SJCRH30 (cell line): ENCODE measurements at regions not wholly inside any gene's neighbourhood (a gene's known extent, or its start where the extent isn't known, plus 50 kb on each side); places are given as distances from the start of the nearest gene placed in this dataset.

Experiments
- DNase-seq, 2 experiments: peaks; one replicate each; pipeline ENCODE4 v3.0.0-alpha.2; 2015 to 2020
- H3K27ac ChIP-seq: fragments of 250-450 bp; sonication (Bioruptor Pico); 2 replicates; pipeline ENCODE4 v1.5.1; 2020; ENCODE audit warnings: mild to moderate bottlenecking, moderate library complexity
- H3K27me3 ChIP-seq: fragments of 250-450 bp; sonication (Bioruptor Pico); 2 replicates; pipeline ENCODE4 v1.5.1; 2020; ENCODE audit warnings: mild to moderate bottlenecking, moderate library complexity
- H3K36me3 ChIP-seq: fragments of 250-450 bp; sonication (Bioruptor Pico); 2 replicates; pipeline ENCODE4 v1.5.1; 2020; ENCODE audit warnings: mild to moderate bottlenecking, moderate library complexity
- H3K4me1 ChIP-seq: fragments of 250-450 bp; sonication (Bioruptor Pico); 2 replicates; pipeline ENCODE4 v1.5.1; 2020; ENCODE audit warnings: mild to moderate bottlenecking, moderate library complexity
- H3K4me3 ChIP-seq: fragments of 250-450 bp; sonication (Bioruptor Pico); 2 replicates; pipeline ENCODE4 v1.5.1; 2020; ENCODE audit warnings: mild to moderate bottlenecking, moderate library complexity
- H3K9me3 ChIP-seq: fragments of 250-450 bp; sonication (Bioruptor Pico); replicated peaks from 2 replicates; pipeline ENCODE4 v1.5.1; 2020; ENCODE audit warnings: mild to moderate bottlenecking, moderate library complexity

- no peak for DNase-seq
- Histone ChIP-seq H3K36me3 (no peaks in the 10 kb centered on the region), H3K27me3 (no peaks in the 10 kb centered on the region; the same call in 1 of the 2 replicates), H3K4me3 (no peak overlapping the region), H3K4me1 (no peaks in the 10 kb centered on the region), H3K27ac (no peak overlapping the region), H3K9me3 (no peaks in the 10 kb centered on the region)
Measured at GRCh38 chr3:145124900-145125678, 1035.9 kb downstream of the PLOD2 start.

GRCh38 chr3:145133281-145133680 lies 1027.7 kb downstream of the PLOD2 start:
- no peaks in the 10 kb centered on the region for H3K9me3 ChIP-seq
- DNase-seq = peak in 1 of 2 experiments; percentile 4

GRCh38 chr3:145134738-145135137 lies 1026.2 kb downstream of the PLOD2 start:
- no peaks in the 10 kb centered on the region for H3K27me3 ChIP-seq
- H3K9me3 ChIP-seq = no peaks in the 10 kb centered on the region
- DNase-seq = no peak

More at GRCh38 chr3:145133281-145133680, 1027.7 kb downstream of the PLOD2 start:
- no peaks in the 10 kb centered on the region for H3K36me3 ChIP-seq
- H3K4me1 ChIP-seq = no peaks in the 10 kb centered on the region
- H3K27me3 ChIP-seq = no peaks in the 10 kb centered on the region
- no peak overlapping the region for H3K27ac ChIP-seq
- no peak overlapping the region for H3K4me3 ChIP-seq

GRCh38 chr3:145144361-145144760 lies 1016.6 kb downstream of the PLOD2 start:
- Histone ChIP-seq H3K27ac (no peak overlapping the region), H3K4me1 (no peaks in the 10 kb centered on the region)
- no peak for DNase-seq

More at GRCh38 chr3:145134738-145135137, 1026.2 kb downstream of the PLOD2 start:
- Histone ChIP-seq H3K4me3 (no peak overlapping the region), H3K27ac (no peak overlapping the region), H3K36me3 (no peaks in the 10 kb centered on the region), H3K4me1 (no peaks in the 10 kb centered on the region)

GRCh38 chr3:145145461-145145860 lies 1015.5 kb downstream of the PLOD2 start:
- Histone ChIP-seq H3K9me3 (no peaks in the 10 kb centered on the region), H3K4me1 (no peaks in the 10 kb centered on the region), H3K36me3 (no peaks in the 10 kb centered on the region), H3K4me3 (no peak overlapping the region), H3K27me3 (no peaks in the 10 kb centered on the region), H3K27ac (no peak overlapping the region)
- DNase-seq = no peak

More at GRCh38 chr3:145144361-145144760, 1016.6 kb downstream of the PLOD2 start:
- Histone ChIP-seq H3K27me3 (no peaks in the 10 kb centered on the region), H3K4me3 (no peak overlapping the region), H3K36me3 (no peaks in the 10 kb centered on the region), H3K9me3 (no peaks in the 10 kb centered on the region)

GRCh38 chr3:145159640-145160039 lies 1001.3 kb downstream of the PLOD2 start:
- Histone ChIP-seq H3K27ac (no peak overlapping the region), H3K27me3 (no peaks in the 10 kb centered on the region), H3K4me3 (no peak overlapping the region), H3K36me3 (no peaks in the 10 kb centered on the region), H3K4me1 (no peaks in the 10 kb centered on the region), H3K9me3 (no peaks in the 10 kb centered on the region)
- no peak for DNase-seq

GRCh38 chr3:145170121-145170520 lies 990.9 kb downstream of the PLOD2 start:
- Histone ChIP-seq H3K36me3 (no peaks in the 10 kb centered on the region), H3K27ac (no peak overlapping the region), H3K27me3 (no peaks in the 10 kb centered on the region), H3K4me1 (no peaks in the 10 kb centered on the region), H3K4me3 (no peak overlapping the region), H3K9me3 (no peaks in the 10 kb centered on the region)
- DNase-seq = no peak

- H3K9me3 ChIP-seq = no peaks in the 10 kb centered on the region
Measured at GRCh38 chr3:145175626-145176025, 985.4 kb downstream of the PLOD2 start.

GRCh38 chr3:145176907-145177306 lies 984.1 kb downstream of the PLOD2 start:
- no peaks in the 10 kb centered on the region for H3K36me3 ChIP-seq
- H3K9me3 ChIP-seq = no peaks in the 10 kb centered on the region
- H3K27me3 ChIP-seq = no peaks in the 10 kb centered on the region
- H3K4me1 ChIP-seq = no peaks in the 10 kb centered on the region
- no peak for DNase-seq
- H3K4me3 ChIP-seq = no peak overlapping the region
- no peak overlapping the region for H3K27ac ChIP-seq

More at GRCh38 chr3:145175626-145176025, 985.4 kb downstream of the PLOD2 start:
- Histone ChIP-seq H3K4me1 (no peaks in the 10 kb centered on the region), H3K4me3 (no peak overlapping the region), H3K27me3 (no peaks in the 10 kb centered on the region), H3K27ac (no peak overlapping the region), H3K36me3 (no peaks in the 10 kb centered on the region)
- no peak for DNase-seq

- DNase-seq = no peak
- Histone ChIP-seq H3K4me3 (no peak overlapping the region), H3K4me1 (no peaks in the 10 kb centered on the region), H3K9me3 (no peaks in the 10 kb centered on the region), H3K36me3 (no peaks in the 10 kb centered on the region), H3K27me3 (no peaks in the 10 kb centered on the region), H3K27ac (no peak overlapping the region)
Measured at GRCh38 chr3:145177828-145178227, 983.2 kb downstream of the PLOD2 start.

- Histone ChIP-seq H3K4me3 (no peak overlapping the region), H3K27ac (no peak overlapping the region), H3K36me3 (no peaks in the 10 kb centered on the region), H3K4me1 (no peaks in the 10 kb centered on the region), H3K9me3 (no peaks in the 10 kb centered on the region), H3K27me3 (no peaks in the 10 kb centered on the region)
- no peak for DNase-seq
Measured at GRCh38 chr3:145182196-145182911, 978.6 kb downstream of the PLOD2 start.

- Histone ChIP-seq H3K9me3 (no peaks in the 10 kb centered on the region), H3K4me1 (no peaks in the 10 kb centered on the region), H3K36me3 (no peaks in the 10 kb centered on the region), H3K27me3 (no peaks in the 10 kb centered on the region), H3K27ac (no peak overlapping the region), H3K4me3 (no peak overlapping the region)
- no peak for DNase-seq
Measured at GRCh38 chr3:145183261-145183660, 977.7 kb downstream of the PLOD2 start.

- H3K27me3 ChIP-seq = no peaks in the 10 kb centered on the region
- H3K9me3 ChIP-seq = no peaks in the 10 kb centered on the region
- H3K27ac ChIP-seq = no peak overlapping the region
- no peaks in the 10 kb centered on the region for H3K36me3 ChIP-seq
- H3K4me1 ChIP-seq = no peaks in the 10 kb centered on the region
- no peak for DNase-seq
- no peak overlapping the region for H3K4me3 ChIP-seq
Measured at GRCh38 chr3:145188079-145188770, 972.8 kb downstream of the PLOD2 start.

GRCh38 chr3:145190138-145190537 lies 970.8 kb downstream of the PLOD2 start:
- no peaks in the 10 kb centered on the region for H3K36me3 ChIP-seq
- no peaks in the 10 kb centered on the region for H3K27me3 ChIP-seq
- H3K4me1 ChIP-seq = no peaks in the 10 kb centered on the region
- no peaks in the 10 kb centered on the region for H3K9me3 ChIP-seq
- no peak overlapping the region for H3K27ac ChIP-seq
- DNase-seq = no peak
- no peak overlapping the region for H3K4me3 ChIP-seq

GRCh38 chr3:145190761-145191160 lies 970.2 kb downstream of the PLOD2 start:
- Histone ChIP-seq H3K36me3 (no peaks in the 10 kb centered on the region), H3K27ac (no peak overlapping the region), H3K4me1 (no peaks in the 10 kb centered on the region), H3K4me3 (no peak overlapping the region), H3K9me3 (no peaks in the 10 kb centered on the region), H3K27me3 (no peaks in the 10 kb centered on the region)
- DNase-seq = no peak
